AG04450 (cell line): ENCODE measurements at regions not wholly inside any gene's neighbourhood (a gene's known extent, or its start where the extent isn't known, plus 50 kb on each side); places are given as distances from the start of the nearest gene placed in this dataset.

Source experiments
- CTCF ChIA-PET: fragments of 300-600, 350-600 bp; formaldehyde crosslinking; extraction: SDS; loops from one replicate; lab custom pipeline; 2022; ENCODE audit warnings: antibody characterized with exemption, inconsistent platforms; lab: Charles Lee
- POLR2A ChIA-PET: fragments of 350-600 bp; formaldehyde crosslinking; extraction: SDS; loops from one replicate; lab custom pipeline; 2021; ENCODE audit warnings: antibody characterized with exemption, inconsistent platforms; lab: Yijun Ruan, JAX
- DNase-seq: peaks from one replicate; pipeline ENCODE4 v3.0.0-alpha.2; 2011; ENCODE audit warnings: low read depth, low spot score
- H3K27ac ChIP-seq: one replicate; pipeline ENCODE4 v1.5.1; 2012; ENCODE audit warnings: low read depth, low read length, control low read depth
- H3K27me3 ChIP-seq: one replicate; pipeline ENCODE4 v1.6.0; 2012; ENCODE audit warnings: low read length; ENCODE audit not compliant: control insufficient read depth, insufficient read depth
- H3K4me3 ChIP-seq: 2 replicates; pipeline ENCODE4 v1.5.1; 2011; ENCODE audit warnings: mild to moderate bottlenecking, low read depth, low read length, control low read depth
- H3K9me3 ChIP-seq: 2 replicates; pipeline ENCODE4 v1.5.1; 2012; ENCODE audit warnings: low read length; ENCODE audit not compliant: control insufficient read depth, insufficient read depth
- CTCF ChIP-seq: IDR thresholded peaks from 2 replicates; pipeline ENCODE4 v1.5.1; 2011; ENCODE audit warnings: low read depth, low read length, control low read depth, inconsistent platforms

DNA sequence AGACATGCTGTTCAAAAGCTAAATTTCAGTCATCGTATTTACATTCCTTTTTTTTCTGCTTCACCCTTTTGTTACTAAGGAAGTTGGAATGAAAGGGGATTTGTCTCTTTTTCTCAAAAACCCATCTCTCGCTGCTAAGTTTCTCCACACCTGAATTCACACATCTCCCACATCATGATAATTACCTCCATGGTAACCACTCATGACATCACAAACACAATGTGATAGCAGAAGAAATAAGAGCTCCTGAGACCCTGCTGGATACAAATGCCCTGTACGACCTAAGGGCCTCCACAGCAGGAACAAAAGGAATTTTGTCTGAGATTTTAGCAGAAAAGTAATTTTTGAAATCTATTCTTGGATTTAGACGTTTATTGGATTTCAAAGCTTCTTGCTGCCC lies 82.6 kb upstream of the GNAO1 start:
- TF ChIP-seq CTCF, result no peak
- Histone ChIP-seq H3K27me3 (no peaks in the 10 kb centered on the region), H3K9me3 (no peaks in the 10 kb centered on the region), H3K27ac (no peak overlapping the region), H3K4me3 (no peak overlapping the region)
- CTCF ChIA-PET, result no interaction called here
- DNase-seq, result no peak
- POLR2A ChIA-PET, result no interaction called here

- Histone ChIP-seq H3K27ac (no peak overlapping the region), H3K9me3 (no peaks in the 10 kb centered on the region), H3K4me3 (no peak overlapping the region), H3K27me3 (no peaks in the 10 kb centered on the region)
- TF ChIP-seq CTCF, result no peak
- POLR2A ChIA-PET, result no interaction called here
- DNase-seq, result no peak
- CTCF ChIA-PET, result no interaction called here
Observed at GRCh38 chr16:56108056-56108471, 83.2 kb upstream of the GNAO1 start.

- H3K9me3 ChIP-seq, result no peaks in the 10 kb centered on the region
- ChIA-PET POLR2A (no interaction called here), CTCF (no interaction called here)
- no peak overlapping the region for H3K27ac ChIP-seq
- no peak overlapping the region for H3K4me3 ChIP-seq
- H3K27me3 ChIP-seq, result no peaks in the 10 kb centered on the region
- no peak for TF ChIP-seq CTCF
- no peak for DNase-seq
Observed at GRCh38 chr16:56106527-56106926, 84.8 kb upstream of the GNAO1 start.

GRCh38 chr16:56102906-56103305 lies 88.4 kb upstream of the GNAO1 start:
- no peak for DNase-seq
- ChIA-PET POLR2A (no interaction called here), CTCF (no interaction called here)
- Histone ChIP-seq H3K27me3 (no peaks in the 10 kb centered on the region), H3K9me3 (no peaks in the 10 kb centered on the region), H3K27ac (no peak overlapping the region), H3K4me3 (no peak overlapping the region)
- TF ChIP-seq CTCF, result no peak

DNA sequence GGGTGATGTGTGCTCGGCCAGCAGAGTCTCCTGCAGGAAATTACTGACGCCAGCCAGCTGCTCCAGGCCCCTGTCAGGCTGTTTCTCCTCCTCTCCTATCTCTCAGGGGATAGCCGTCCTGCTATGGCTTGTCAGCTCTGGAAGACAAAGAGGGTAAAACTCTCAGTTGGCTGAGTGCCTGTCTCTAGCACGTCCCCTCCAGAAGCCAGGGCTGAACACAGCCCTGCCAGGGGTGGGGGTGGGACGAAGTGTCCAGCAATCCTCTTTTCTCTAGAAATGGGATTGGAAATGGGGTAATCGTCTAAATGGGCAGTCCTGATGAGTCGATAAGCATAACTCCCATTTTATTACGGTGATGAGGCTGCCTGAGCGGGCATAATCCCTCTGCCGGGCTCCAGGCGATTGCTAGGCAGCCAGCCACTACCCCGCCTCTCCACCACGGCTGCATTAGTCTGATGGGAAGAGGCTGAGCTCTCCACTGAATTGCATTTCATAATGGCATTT lies 89.1 kb upstream of the GNAO1 start:
- TF ChIP-seq CTCF, result no peak
- Histone ChIP-seq H3K27me3 (no peaks in the 10 kb centered on the region), H3K4me3 (no peak overlapping the region), H3K9me3 (no peaks in the 10 kb centered on the region), H3K27ac (no peak overlapping the region)
- CTCF ChIA-PET, result no interaction called here
- no peak for DNase-seq
- POLR2A ChIA-PET, result no interaction called here
